ENCODE measurements at regions not wholly inside any gene's neighbourhood (a gene's known extent, or its start where the extent isn't known, plus 50 kb on each side); places are given as distances from the start of the nearest gene placed in this dataset.

GRCh38 chr1:244347942-244348341, 103.8 kb downstream of the ADSS2 start (continued):
- TF ChIP-seq ZNF629 (tag by site-specific recombination; IDR thresholded peaks at IDR 0.05) (peak; percentile 90), GLI2 (tag by site-specific recombination; IDR thresholded peaks at IDR 0.05; ENCODE audit: borderline replicate concordance, low read depth) (peak; percentile 96), KLF10 (tag by site-specific recombination; IDR thresholded peaks at IDR 0.05) (peak; percentile 74; the same call in 1 of the 2 replicates), ZXDB (tag by site-specific recombination; IDR thresholded peaks at IDR 0.05) (peak; percentile 80), ZNF558 (tag by site-specific recombination; IDR thresholded peaks at IDR 0.05) (peak; percentile 48; the same call in 1 of the 2 replicates), GLIS2 (tag by site-specific recombination; IDR thresholded peaks at IDR 0.05) (peak; percentile 49; the same call in 1 of the 2 replicates), HOXD13 (CRISPR knock-in tag; IDR thresholded peaks at IDR 0.05; ENCODE audit: borderline replicate concordance) (peak; percentile 92), KLF16 (tag by site-specific recombination; IDR thresholded peaks at IDR 0.05) (peak; percentile 27; the same call in 1 of the 2 replicates), ZNF664 (tag by site-specific recombination; IDR thresholded peaks at IDR 0.05) (no peak), FEZF1 (tag by site-specific recombination; IDR thresholded peaks at IDR 0.05) (peak; percentile 96), ZNF76 (tag by site-specific recombination; IDR thresholded peaks at IDR 0.05; ENCODE audit: borderline replicate concordance, low read depth) (peak; percentile 39; the same call in 1 of the 2 replicates), ZNF24 (tag by site-specific recombination; IDR thresholded peaks at IDR 0.05) (peak; percentile 89), ZIC2 (tag by site-specific recombination; IDR thresholded peaks at IDR 0.05) (peak; percentile 82), ZFP3 (tag by site-specific recombination; IDR thresholded peaks at IDR 0.05; ENCODE audit: low read depth) (no peak), OSR2 (tag by site-specific recombination; IDR thresholded peaks at IDR 0.05) (peak; percentile 94), ZNF404 (tag by site-specific recombination; IDR thresholded peaks at IDR 0.05) (no peak), ZNF658 (tag by site-specific recombination; IDR thresholded peaks at IDR 0.05) (no peak), ZEB2 (tag by site-specific recombination; IDR thresholded peaks at IDR 0.05) (peak; percentile 78), TRIM28 (IDR thresholded peaks at IDR 0.05; ENCODE audit: borderline replicate concordance, low read length) (peak; percentile 51; the same call in 1 of the 2 replicates), ZNF776 (tag by site-specific recombination; IDR thresholded peaks at IDR 0.05; ENCODE audit: borderline replicate concordance) (no peak), ZNF600 (tag by site-specific recombination; IDR thresholded peaks at IDR 0.05) (peak; percentile 87), ZNF610 (tag by site-specific recombination; IDR thresholded peaks at IDR 0.05; ENCODE audit: borderline replicate concordance) (peak; percentile 89; the same call in 1 of the 2 replicates), ZNF2 (tag by site-specific recombination; IDR thresholded peaks at IDR 0.05) (peak; percentile 94), ZNF660 (tag by site-specific recombination; IDR thresholded peaks at IDR 0.05) (no peak), ZNF792 (tag by site-specific recombination; IDR thresholded peaks at IDR 0.05) (no peak), ZNF146 (tag by site-specific recombination; IDR thresholded peaks at IDR 0.05) (peak; percentile 16; the same call in 1 of the 2 replicates), ZFP41 (tag by site-specific recombination; IDR thresholded peaks at IDR 0.05; ENCODE audit: borderline replicate concordance) (no peak), ZNF529 (tag by site-specific recombination; IDR thresholded peaks at IDR 0.05; ENCODE audit: insufficient replicate concordance) (peak; percentile 22), ZNF843 (tag by site-specific recombination; IDR thresholded peaks at IDR 0.05) (peak; percentile 93), ZNF654 (tag by site-specific recombination; IDR thresholded peaks at IDR 0.05; ENCODE audit: low read depth) (no peak)
- TF ChIP-seq, protein P1, sequence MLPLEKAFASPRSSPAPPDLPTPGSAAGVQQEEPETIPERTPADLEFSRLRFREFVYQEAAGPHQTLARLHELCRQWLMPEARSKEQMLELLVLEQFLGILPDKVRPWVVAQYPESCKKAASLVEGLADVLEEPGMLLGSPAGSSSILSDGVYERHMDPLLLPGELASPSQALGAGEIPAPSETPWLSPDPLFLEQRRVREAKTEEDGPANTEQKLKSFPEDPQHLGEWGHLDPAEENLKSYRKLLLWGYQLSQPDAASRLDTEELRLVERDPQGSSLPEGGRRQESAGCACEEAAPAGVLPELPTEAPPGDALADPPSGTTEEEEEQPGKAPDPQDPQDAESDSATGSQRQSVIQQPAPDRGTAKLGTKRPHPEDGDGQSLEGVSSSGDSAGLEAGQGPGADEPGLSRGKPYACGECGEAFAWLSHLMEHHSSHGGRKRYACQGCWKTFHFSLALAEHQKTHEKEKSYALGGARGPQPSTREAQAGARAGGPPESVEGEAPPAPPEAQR (tag by site-specific recombination; IDR thresholded peaks at IDR 0.05) = no peak
- TF ChIP-seq, protein P2, sequence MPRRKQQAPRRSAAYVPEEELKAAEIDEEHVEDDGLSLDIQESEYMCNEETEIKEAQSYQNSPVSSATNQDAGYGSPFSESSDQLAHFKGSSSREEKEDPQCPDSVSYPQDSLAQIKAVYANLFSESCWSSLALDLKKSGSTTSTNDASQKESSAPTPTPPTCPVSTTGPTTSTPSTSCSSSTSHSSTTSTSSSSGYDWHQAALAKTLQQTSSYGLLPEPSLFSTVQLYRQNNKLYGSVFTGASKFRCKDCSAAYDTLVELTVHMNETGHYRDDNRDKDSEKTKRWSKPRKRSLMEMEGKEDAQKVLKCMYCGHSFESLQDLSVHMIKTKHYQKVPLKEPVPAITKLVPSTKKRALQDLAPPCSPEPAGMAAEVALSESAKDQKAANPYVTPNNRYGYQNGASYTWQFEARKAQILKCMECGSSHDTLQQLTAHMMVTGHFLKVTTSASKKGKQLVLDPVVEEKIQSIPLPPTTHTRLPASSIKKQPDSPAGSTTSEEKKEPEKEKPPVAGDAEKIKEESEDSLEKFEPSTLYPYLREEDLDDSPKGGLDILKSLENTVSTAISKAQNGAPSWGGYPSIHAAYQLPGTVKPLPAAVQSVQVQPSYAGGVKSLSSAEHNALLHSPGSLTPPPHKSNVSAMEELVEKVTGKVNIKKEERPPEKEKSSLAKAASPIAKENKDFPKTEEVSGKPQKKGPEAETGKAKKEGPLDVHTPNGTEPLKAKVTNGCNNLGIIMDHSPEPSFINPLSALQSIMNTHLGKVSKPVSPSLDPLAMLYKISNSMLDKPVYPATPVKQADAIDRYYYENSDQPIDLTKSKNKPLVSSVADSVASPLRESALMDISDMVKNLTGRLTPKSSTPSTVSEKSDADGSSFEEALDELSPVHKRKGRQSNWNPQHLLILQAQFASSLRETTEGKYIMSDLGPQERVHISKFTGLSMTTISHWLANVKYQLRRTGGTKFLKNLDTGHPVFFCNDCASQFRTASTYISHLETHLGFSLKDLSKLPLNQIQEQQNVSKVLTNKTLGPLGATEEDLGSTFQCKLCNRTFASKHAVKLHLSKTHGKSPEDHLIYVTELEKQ (tag by site-specific recombination; IDR thresholded peaks at IDR 0.05; ENCODE audit: borderline replicate concordance) = peak; percentile 92
- TF ChIP-seq, protein P3, sequence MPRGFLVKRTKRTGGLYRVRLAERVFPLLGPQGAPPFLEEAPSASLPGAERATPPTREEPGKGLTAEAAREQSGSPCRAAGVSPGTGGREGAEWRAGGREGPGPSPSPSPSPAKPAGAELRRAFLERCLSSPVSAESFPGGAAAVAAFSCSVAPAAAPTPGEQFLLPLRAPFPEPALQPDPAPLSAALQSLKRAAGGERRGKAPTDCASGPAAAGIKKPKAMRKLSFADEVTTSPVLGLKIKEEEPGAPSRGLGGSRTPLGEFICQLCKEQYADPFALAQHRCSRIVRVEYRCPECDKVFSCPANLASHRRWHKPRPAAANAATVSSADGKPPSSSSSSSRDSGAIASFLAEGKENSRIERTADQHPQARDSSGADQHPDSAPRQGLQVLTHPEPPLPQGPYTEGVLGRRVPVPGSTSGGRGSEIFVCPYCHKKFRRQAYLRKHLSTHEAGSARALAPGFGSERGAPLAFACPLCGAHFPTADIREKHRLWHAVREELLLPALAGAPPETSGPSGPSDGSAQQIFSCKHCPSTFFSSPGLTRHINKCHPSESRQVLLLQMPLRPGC (tag by site-specific recombination; IDR thresholded peaks at IDR 0.05) = peak; percentile 97
- TF ChIP-seq, protein P4, sequence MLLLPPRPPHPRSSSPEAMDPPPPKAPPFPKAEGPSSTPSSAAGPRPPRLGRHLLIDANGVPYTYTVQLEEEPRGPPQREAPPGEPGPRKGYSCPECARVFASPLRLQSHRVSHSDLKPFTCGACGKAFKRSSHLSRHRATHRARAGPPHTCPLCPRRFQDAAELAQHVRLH (tag by site-specific recombination; IDR thresholded peaks at IDR 0.05) = peak; percentile 90
- TF ChIP-seq, protein P5, sequence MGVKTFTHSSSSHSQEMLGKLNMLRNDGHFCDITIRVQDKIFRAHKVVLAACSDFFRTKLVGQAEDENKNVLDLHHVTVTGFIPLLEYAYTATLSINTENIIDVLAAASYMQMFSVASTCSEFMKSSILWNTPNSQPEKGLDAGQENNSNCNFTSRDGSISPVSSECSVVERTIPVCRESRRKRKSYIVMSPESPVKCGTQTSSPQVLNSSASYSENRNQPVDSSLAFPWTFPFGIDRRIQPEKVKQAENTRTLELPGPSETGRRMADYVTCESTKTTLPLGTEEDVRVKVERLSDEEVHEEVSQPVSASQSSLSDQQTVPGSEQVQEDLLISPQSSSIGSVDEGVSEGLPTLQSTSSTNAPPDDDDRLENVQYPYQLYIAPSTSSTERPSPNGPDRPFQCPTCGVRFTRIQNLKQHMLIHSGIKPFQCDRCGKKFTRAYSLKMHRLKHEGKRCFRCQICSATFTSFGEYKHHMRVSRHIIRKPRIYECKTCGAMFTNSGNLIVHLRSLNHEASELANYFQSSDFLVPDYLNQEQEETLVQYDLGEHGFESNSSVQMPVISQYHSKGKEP (tag by site-specific recombination; IDR thresholded peaks at IDR 0.05) = peak; percentile 90
